Cerebellar cortex (tissue), 1 donor: ENCODE measurements at regions not wholly inside any gene's neighbourhood (a gene's known extent, or its start where the extent isn't known, plus 50 kb on each side); places are given as distances from the start of the nearest gene placed in this dataset.
"Not testable (repeated sequence)": the region's sequence is repeated elsewhere in the genome, so short reads cannot be mapped to it uniquely, and the experiment has no call there.

Source experiments
- DNase-seq: peaks from one replicate; pipeline ENCODE4 v3.0.0-alpha.2; 2015; ENCODE audit warnings: low spot score

- no peak for DNase-seq
These were observed 104.9 kb downstream of the CDC7 start for GRCh38 chr1:91605566-91605965.

DNA sequence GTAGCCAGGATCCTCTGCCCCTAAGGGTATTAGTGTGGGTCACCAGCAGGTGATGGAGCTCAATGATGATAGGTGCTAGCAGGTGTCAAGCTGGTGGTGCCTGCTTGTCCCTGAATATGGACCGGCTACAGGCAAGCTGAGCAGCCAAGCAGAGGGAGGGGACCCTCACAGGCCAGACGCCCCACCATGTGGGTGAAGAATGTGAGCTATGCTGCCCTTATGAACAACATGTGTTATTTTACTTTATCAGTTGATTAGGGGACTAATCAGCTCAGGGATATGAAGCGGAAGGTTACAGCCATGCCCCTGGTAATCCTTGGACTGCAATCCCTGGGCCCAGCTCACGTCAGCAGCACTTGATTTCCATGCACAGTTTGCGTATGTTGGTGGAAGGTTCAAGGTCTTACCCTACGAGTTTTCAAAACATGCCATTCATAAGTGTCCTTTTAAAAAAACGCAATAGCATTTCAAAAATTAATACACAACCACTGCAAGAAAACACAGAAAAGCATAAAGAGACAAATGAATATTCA, 106.0 kb downstream of the CDC7 start:
- no peak for DNase-seq

- not testable (repeated sequence) for DNase-seq
These were observed 107.0 kb downstream of the CDC7 start for GRCh38 chr1:91607686-91608085.

GRCh38 chr1:91608876-91609275, 108.2 kb downstream of the CDC7 start:
- DNase-seq, result no peak

DNA sequence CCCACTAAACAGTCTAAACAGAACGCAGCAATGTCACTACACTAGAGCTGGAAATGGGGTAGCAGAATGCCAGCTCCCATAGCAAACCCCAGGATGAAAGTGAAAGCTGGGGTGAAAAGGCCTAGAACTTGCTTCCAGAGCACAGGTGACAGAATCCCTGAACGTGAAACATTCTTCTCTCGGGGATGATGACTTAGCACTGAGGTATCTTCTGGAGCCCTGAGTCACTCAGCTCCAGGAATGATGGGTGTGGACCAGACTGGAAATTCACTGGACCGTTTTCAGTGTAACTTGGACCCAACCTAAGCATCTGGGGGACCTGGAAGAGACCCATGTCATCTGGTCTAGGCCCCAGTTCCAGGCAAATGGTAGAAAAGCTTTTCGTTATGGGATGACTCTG, 108.9 kb downstream of the CDC7 start:
- DNase-seq, result no peak

GRCh38 chr1:91610102-91610501, 109.5 kb downstream of the CDC7 start:
- DNase-seq, result no peak

DNA sequence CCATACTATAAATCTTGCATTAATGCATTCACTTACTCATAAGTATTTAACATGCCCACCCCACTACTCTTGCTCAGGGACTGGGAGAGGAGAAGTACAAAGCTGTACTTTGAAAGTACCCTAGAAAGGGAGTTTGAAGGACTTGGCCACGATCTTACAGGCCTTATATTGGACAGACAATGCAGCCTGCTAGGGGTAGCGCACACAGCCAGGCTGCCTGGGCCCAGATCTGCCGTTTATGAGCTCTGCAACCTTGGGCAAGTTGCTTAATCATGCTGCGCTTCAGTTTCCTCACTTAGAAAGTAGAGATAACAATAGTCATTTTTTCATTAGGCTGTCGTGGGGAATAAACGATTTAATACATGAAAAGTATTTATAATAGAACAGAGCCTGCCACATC, 110.1 kb downstream of the CDC7 start:
- DNase-seq, result no peak

- peak; percentile 60 for DNase-seq
These were observed 110.8 kb downstream of the CDC7 start for GRCh38 chr1:91611483-91611917.

DNA sequence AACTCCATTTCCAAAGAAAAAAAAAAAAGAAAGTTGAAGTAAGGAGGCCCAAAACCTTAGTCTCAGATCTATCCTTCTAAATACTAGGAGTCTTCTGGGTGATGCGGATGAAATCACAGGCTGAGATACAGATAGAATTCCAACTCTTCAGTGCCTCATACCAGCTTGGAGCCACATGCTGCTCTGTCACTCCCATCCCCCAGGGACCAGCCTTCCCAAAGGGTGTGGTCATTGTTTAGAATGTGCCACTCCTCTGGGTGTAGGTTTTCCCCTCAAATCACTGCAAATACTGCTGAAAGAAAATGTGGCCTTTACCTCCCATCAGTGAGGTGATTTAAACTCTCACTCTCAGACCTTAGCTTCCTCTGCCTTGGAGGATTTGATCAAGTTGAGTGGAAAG, 112.9 kb downstream of the CDC7 start:
- peak; percentile 34 for DNase-seq

GRCh38 chr1:91616712-91617111, 116.1 kb downstream of the CDC7 start:
- DNase-seq, result no peak

DNA sequence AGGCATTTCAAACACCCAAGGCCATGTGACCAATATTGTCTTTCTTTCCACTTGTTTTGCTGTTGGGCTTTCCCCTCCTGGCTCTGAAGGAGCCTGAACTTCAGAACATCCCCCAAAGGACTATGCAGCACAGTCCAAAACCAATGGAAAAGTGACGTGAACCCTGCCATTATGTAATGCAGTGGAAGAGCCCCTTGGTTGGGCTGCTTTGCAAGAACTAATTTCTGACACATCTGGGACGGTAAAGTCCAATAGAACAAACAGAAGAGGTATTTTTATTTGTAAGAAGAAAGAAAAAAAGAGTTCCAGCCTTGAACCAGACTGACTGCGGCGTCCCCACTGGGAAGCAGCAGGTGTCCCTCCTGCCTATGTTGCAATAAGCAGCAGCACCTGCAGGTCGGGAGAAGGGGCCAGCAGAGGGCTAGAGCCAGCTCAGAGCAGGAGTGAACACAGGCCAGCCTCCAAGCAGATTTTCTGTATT, 116.7 kb downstream of the CDC7 start:
- peak; percentile 80 for DNase-seq

DNA sequence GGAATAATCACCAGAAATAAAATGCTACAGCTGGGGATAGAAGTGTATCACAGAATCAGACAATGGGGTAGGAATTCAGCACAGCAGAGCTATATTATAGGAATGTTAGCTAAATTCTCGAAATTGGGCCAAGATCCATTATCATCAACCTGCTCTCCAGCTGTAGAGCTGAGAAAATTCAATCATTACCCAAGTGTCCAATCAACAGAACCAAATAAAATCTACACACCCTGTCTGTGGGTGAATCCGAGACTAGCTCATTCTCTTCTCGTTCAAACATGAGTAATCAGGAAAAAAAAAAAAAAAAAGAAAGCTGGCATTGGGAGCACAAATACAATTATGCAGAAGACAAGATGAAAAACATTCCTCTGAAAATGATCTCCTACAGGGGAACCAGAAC, 119.2 kb downstream of the CDC7 start:
- no peak for DNase-seq

GRCh38 chr1:91621360-91621759, 120.7 kb downstream of the CDC7 start:
- DNase-seq, result no peak

- DNase-seq, result no peak
These were observed 121.3 kb downstream of the CDC7 start for GRCh38 chr1:91621907-91622306.

- peak; percentile 25 for DNase-seq
These were observed 122.0 kb downstream of the CDC7 start for GRCh38 chr1:91622616-91623015.

- DNase-seq, result no peak
These were observed 122.4 kb downstream of the CDC7 start for GRCh38 chr1:91623020-91623419.

GRCh38 chr1:91624331-91624730, 123.7 kb downstream of the CDC7 start:
- DNase-seq, result no peak
